Activated gamma-delta T cell treated with anti-CD3 and anti-CD28 coated beads, Interleukin-2, amount 50 U/mL, for 16 hours (primary cell): ENCODE measurements at regions not wholly inside any gene's neighbourhood (a gene's known extent, or its start where the extent isn't known, plus 50 kb on each side); places are given as distances from the start of the nearest gene placed in this dataset.

Source experiments
- DNase-seq: peaks from one replicate; pipeline ENCODE4 v3.0.0-alpha.2; 2020; ENCODE audit warnings: low read depth

DNA sequence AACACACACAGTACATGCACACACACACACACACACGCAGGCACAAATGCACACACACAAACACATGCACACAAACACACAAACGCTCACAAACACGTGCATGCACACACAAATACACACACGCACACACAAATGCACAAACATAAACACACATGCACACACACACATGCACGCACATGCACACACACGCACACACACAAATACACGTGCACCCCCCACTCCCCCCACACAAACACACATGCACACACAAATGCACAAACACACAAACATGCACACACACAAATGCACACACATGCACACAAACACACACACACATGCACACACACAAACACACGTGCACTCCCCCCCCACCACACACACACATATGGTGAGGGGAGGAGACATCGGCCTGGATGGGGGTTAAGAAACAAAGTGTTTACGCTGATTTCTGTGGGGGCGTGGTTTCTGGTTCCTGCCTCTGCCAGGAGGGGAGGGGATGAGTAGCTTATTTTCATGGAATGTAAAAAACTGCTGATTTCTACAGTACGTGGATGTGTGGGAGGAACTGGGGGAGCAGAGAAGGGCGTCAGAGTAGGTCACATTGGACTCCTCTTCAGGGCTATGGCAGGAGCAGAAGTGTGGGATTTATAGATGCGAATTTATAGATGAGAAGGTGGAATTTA lies 607.2 kb downstream of the QKI start:
- DNase-seq: no peak

DNA sequence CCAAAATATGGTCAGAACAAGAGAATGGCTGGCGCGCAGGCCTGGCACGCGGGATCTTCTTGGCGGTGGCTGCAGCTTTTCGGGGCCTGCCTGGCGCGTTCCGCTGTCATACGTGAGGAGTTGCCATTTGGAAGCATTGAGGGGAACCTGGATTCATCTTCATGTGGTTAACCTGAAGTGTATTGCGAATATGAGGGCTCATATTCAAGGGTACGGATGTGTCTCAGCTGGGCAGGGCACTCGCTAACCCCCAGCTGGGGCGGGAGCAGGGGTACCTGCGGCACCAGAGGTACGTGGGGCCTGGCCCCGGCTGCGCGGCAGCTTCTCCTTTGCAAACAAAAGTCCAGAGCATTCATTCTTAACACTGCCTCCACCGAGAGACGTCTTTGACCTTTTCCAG lies 605.6 kb downstream of the QKI start:
- DNase-seq: no peak

GRCh38 chr6:164018133-164018532 lies 603.6 kb downstream of the QKI start:
- no peak for DNase-seq

- no peak for DNase-seq
Observed at GRCh38 chr6:164016056-164016455, 601.5 kb downstream of the QKI start.

- DNase-seq: no peak
Observed at GRCh38 chr6:164015088-164015484, 600.6 kb downstream of the QKI start.

DNA sequence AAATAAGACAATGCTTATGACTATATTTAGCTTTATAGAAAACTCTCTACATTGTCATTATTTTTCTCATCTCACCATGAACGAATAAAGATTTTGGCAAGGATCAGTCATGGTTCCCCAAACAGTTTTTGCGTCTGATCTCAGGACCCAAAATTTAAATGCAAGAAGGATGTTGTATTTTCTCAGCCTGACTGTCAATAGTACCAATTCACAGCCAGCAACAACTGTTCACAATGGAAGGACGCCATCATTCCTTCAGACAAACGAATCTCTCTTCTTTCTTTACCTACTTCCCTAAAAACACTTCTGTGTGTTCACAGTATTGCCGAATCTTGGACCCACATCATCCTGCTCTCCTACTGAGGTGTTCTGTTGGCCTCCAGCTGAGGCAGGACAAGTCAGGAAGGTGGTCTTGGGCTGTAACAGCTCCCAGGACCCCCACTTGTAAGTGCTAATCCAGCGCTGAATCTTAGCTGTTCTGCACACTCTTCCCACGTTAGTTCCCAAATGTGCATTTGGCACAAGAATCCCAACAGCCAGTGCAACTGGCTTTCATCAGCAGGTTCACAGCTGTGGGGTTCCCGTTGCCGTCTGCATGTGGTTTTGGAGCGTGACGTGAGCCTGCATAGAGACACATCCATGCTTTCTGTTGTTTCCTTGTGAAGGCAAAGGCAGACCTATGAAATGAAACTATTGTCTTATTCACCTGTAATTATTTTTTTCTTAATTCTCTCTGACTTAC lies 600.0 kb downstream of the QKI start:
- DNase-seq: no peak

DNA sequence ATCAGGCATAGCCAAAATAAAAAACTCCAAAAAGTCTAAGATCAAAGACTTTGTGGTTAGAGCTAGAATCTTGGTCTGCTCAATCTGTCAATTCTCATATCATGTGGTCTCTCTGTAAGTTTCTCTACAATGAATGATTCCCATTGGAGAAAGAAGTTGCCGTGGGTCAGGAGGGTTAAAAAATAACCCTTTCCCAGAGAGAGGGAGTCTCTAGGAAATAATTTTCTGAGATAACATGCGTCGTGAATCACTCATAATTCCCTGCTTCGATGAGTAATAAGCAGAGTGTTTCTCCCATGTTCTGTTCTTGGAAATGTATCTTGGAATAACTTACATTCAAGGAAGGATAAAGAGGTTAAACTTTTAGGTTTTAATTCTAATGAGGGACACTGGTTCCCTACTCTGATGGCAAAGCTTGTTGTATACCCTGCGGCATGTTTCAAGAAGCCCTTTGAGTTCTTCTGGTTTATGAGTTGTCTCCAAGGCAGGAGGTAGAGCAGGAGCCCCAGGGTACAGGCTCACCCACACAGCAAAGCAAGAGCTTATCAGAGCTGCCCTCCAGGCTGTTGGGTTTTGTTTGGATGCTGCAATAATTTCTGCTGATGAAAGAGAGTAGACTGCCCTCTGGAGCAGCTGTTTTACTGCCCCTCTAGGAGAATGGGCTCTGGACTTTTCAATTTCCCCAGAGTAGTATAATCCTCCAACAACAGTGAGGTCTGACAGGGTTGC lies 599.1 kb downstream of the QKI start:
- DNase-seq: no peak

DNA sequence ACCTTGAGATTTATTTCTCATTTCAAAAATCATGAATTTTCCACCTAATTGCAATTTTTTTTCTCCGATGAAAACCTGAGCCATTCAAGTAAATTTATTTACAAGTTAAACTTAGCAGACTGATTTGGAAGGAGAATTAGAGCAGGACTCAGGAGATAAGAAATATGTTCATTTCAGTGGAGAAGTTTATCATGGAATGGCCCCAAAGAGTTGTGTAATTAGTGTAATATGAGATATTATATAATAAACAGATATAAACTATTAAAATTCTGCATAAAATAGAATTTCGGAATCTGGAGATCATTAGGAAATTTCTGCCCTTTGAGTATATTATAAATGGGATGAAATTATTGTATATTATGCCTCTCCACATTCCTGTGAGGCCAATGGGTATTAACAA lies 596.8 kb downstream of the QKI start:
- DNase-seq: no peak

DNA sequence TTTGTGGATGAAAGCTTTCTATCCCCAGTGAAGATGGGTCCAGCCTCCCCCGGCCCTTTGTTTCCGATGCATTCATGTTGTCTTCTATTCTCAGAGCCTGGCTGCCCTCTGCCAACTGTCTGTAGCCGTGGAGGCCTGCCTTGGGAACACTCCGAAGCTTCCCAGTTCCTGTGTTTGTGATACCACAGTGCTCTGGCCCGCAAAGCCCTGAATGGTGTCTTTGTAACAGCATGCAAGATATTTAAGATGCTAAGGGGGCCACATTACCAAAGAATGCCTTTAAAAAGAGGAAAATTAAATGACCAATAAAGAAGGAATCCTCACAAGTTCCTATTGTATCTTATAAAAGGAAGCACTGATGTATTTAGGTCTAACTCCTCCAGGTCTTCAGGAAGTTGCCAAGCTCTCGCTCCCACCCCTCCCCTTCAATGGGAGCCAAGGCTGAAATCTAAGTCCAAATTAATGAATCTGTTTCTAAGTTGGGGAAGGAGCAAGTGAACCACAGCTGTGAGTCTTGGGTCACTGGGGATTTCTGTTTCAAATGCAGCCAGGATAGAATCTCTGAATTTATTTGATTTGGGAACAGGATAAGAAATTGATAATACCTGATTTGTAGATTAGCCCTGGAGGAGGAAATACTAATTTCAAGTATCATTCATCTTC lies 596.1 kb downstream of the QKI start:
- no peak for DNase-seq

DNA sequence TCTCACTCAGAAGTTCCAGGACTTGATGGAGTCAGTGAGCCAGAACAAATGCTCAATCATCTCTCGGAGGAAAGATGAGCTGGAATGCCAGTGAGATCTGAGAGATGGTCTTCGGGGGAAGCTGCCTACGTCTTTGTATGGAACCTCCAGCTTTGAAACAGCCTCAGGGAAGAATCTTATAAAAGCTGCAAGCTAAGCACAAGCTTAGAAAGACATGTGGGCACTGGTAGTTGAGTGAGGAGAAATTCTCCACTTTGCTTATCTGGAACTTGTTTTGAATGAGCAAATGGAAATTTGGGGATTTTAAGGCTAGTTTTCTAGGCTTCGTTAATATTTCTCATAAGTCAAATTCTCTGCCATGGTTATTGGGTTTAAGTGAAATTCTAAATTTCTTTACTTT lies 594.4 kb downstream of the QKI start:
- DNase-seq: no peak

GRCh38 chr6:164007881-164008280 lies 593.4 kb downstream of the QKI start:
- DNase-seq: no peak

DNA sequence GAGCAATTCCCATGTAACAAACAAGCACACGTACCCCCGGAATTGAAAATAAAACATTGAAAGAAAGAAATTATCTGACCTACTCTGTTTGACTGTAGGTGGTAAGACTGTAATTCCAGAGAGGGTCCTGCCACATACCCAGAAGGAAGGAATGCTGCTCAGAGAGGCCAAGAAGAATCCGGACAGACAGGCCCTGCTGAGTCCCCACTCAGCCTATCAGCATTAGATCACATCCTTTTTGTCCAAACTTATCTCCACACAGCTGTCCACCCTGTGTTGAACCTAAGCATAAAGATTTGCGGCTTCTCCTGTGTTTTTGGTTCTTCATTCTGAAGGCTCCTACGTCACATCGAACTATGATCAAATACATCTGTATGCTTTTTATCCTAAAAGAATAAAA lies 591.9 kb downstream of the QKI start:
- DNase-seq: no peak

DNA sequence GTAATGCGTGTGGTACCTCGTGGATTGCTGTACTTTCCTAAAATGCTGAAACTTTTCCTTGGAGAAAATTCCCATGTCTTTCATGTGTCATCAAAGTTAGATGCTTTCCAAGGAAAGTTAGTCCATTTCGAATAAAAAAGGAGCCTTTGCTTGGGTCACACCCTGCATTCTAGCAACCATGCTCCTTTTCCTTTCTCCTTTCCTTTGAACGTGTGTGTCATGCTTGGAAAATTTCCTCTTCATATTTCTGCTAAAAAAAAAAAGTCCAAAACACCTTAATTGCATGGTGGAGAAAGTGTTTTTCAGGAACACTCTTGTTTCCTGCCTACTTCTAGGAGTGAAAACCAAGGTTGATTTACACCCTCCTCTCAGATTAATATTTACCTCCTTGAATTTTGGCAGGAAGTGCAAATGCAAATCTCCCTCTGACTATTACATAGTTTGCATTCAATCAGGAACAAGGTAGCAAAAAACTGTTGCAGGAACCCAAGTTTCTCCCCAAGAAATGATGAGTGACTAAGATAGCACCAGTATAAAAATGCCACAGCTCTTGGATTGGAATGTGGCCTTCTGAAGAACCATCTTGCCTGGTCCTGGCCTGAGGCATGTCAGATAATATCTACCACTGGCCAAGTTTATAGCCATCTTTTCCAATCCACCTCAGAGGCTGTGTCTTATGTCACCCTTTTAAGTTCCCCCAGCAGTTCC lies 590.6 kb downstream of the QKI start:
- no peak for DNase-seq

DNA sequence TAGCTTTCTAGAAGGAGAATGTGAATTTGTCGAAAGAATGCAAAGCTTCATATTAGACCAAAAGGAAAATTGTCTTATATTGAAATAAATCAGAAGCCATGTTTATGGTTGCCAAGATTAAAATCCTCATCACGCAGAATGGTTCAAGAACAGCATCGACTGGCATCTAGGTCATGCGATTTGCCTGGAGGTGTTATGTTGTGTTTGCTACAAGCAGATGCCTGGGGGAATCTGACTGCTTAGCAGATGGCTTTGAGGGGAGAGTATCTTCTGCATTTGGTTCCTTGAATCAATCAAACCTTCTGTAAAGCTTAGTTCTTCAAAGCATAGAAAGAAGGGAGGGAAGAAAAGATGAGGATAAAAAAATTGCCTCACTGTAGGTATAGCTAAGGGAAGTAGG lies 585.8 kb downstream of the QKI start:
- DNase-seq: no peak

DNA sequence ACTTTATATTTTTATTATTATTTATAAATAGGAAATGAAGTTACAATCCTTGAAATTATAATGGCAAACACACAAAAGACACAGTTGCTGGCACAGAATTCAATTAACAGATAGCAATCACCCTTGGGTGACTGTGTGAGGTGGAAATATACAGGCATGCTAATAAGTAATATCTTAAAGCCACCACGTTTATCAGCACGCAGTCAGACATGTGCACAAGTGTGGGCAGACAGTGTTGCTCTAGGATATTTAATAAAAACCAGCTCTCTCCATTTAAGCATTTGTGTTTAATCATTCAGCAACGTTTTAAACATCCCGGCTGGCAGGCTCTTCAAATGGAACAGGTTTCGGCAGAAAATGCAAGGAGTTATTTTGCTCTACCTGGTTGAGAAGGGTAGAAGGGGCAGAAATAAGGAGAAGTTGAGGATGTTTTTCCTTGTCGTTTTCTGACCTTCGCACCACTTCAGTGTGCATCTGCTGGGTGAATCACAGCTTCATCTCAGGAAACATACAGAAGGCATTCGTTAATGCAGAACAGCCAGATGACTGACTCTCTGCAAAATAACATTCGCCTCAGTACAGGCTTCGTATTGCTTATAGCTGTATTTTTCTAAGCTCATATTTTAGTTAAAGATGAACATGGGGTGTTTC lies 585.1 kb downstream of the QKI start:
- DNase-seq: no peak

- DNase-seq: no peak
Observed at GRCh38 chr6:163998496-163998895, 584.0 kb downstream of the QKI start.

GRCh38 chr6:163996491-163996890 lies 582.0 kb downstream of the QKI start:
- DNase-seq: no peak

DNA sequence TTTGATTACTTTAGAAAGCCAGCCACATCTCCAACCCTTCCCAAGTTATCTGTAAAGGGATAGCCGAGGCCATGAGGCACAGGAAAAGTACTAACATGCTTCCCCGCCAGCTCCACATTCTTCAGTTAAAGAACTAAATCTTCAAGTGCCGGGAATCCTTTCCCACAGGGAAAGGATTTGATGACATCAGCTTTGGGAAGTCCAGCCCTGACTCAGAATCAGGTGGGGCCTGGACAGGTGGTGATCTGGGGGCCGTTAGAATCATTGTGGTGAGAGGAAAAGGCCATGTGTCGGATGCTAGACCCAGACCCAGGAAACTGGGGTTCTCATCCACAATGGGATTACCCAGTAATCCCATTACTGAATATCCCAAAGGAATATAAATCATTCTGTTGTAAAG lies 580.0 kb downstream of the QKI start:
- no peak for DNase-seq

- DNase-seq: no peak
Observed at GRCh38 chr6:163992701-163993100, 578.2 kb downstream of the QKI start.

DNA sequence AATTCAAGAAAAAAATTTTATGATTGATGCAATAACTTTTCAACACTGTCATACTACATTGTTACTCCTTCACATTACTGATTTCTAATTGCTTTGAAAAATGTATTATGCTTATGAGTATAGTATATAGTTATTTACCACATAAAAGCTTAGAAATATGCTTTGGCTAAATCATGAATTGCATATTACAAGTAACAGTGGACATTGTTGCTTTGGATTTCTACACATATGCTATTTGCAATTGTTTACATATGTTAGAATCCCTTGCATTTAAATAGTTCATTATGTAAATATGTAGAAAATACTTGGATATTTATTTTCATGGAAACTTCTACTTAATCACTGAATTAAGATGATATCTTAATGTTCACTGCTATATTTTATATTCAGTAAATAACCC lies 577.5 kb downstream of the QKI start:
- no peak for DNase-seq

- no peak for DNase-seq
Observed at GRCh38 chr6:163991321-163991720, 576.8 kb downstream of the QKI start.

DNA sequence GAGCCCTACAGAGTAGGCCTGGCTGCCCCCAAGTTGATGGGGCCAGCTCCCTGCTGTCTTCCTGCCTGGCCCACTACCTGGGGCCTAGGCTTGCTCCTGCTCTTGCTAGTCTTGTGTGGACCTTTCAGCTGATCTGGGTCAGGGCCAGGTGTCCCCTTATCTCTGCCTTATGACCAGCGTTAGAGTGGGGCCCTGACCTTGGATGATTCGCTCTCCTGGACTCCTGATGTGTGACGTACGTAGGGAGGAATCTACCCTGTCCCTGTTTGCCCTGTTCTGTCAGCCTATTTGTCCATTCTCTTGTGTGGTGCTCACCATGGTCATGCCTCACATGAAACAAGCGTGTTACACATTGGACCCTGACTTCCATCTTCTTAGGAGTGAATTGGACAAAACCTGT lies 571.8 kb downstream of the QKI start:
- no peak for DNase-seq
